IMR-90 (cell line): ENCODE measurements at regions not wholly inside any gene's neighbourhood (a gene's known extent, or its start where the extent isn't known, plus 50 kb on each side); places are given as distances from the start of the nearest gene placed in this dataset.

Experiments
- ATAC-seq: fragments of 200-7000 bp; cut with Tn5 transposase; 2 replicates; pipeline ENCODE4 v1.9.1; 2020; ENCODE audit warnings: low read depth, mild to moderate bottlenecking, moderate library complexity
- BruUV-seq: library from RNA; stranded (reverse); fragments of 400-500 nt; replicated peaks from 2 replicates; lab custom pipeline; 2021; lab: Mats Ljungman, UMichigan
- CTCF ChIA-PET: fragments of 300-600 bp; formaldehyde crosslinking; extraction: SDS; loops from one replicate; lab custom pipeline; 2021; ENCODE audit warnings: antibody characterized with exemption; lab: Yijun Ruan, JAX
- POLR2A ChIA-PET: fragments of 300-600 bp; sonication (Branson Sonifier 250); formaldehyde crosslinking; loops from one replicate; lab custom pipeline; 2022; ENCODE audit warnings: antibody characterized with exemption; ENCODE audit not compliant: unreplicated experiment; lab: Charles Lee
- DNase-seq: peaks from one replicate; pipeline ENCODE4 v3.0.0; 2013
- H2AFZ ChIP-seq: replicated peaks from 2 replicates; pipeline ENCODE3; 2013; ENCODE audit warnings: low read length, mild to moderate bottlenecking; ENCODE audit not compliant: poor library complexity
- H2AK5ac ChIP-seq: 2 replicates; pipeline ENCODE4 v1.6.1; 2013; ENCODE audit warnings: low read depth, low read length, inconsistent platforms
- H2AK9ac ChIP-seq: replicated peaks from 2 replicates; pipeline ENCODE3; 2013; ENCODE audit warnings: mild to moderate bottlenecking, low read depth, low read length, moderate library complexity; ENCODE audit not compliant: poor library complexity
- H2BK120ac ChIP-seq: 2 replicates; pipeline ENCODE4 v1.6.1; 2013; ENCODE audit warnings: low read depth, low read length, inconsistent platforms
- H2BK15ac ChIP-seq: 3 replicates; pipeline ENCODE4 v1.6.1; 2013; ENCODE audit warnings: low read depth, low read length, inconsistent platforms
- H2BK20ac ChIP-seq: 2 replicates; pipeline ENCODE4 v1.6.1; 2013; ENCODE audit warnings: low read depth, mild to moderate bottlenecking, inconsistent platforms, low read length, moderate library complexity
- H2BK5ac ChIP-seq: 2 replicates; pipeline ENCODE4 v1.6.1; 2013; ENCODE audit warnings: mild to moderate bottlenecking, low read depth, low read length, inconsistent platforms; ENCODE audit not compliant: poor library complexity, severe bottlenecking
- H3K14ac ChIP-seq: replicated peaks from 2 replicates; pipeline ENCODE4 v1.6.1; 2013; ENCODE audit warnings: low read depth, low read length, inconsistent platforms
- H3K18ac ChIP-seq: 2 replicates; pipeline ENCODE4 v1.6.1; 2013; ENCODE audit warnings: low read depth, low read length, control low read depth
- H3K23ac ChIP-seq: 2 replicates; pipeline ENCODE4 v1.6.1; 2013; ENCODE audit warnings: low read depth, low read length, inconsistent platforms
- H3K27ac ChIP-seq: 2 replicates; pipeline ENCODE4 v1.5.1; 2013; ENCODE audit warnings: mild to moderate bottlenecking, control low read depth, low read length; ENCODE audit not compliant: insufficient read depth
- H3K27me3 ChIP-seq: 2 replicates; pipeline ENCODE4 v1.6.1; 2013; ENCODE audit warnings: low read length; ENCODE audit not compliant: control insufficient read depth, insufficient read depth
- H3K36me3 ChIP-seq: 2 replicates; pipeline ENCODE4 v1.6.1; 2013; ENCODE audit warnings: low read length, mixed read lengths; ENCODE audit not compliant: control insufficient read depth, insufficient read depth
- H3K4ac ChIP-seq: 2 replicates; pipeline ENCODE4 v1.6.1; 2013; ENCODE audit warnings: low read depth, low read length, inconsistent platforms
- H3K4me1 ChIP-seq: 2 replicates; pipeline ENCODE4 v1.6.1; 2013; ENCODE audit warnings: low read length, mixed read lengths; ENCODE audit not compliant: control insufficient read depth, insufficient read depth
- H3K4me2 ChIP-seq: 2 replicates; pipeline ENCODE4 v1.6.1; 2013; ENCODE audit warnings: low read depth, mild to moderate bottlenecking, control low read depth, low read length, moderate library complexity
- H3K4me3 ChIP-seq: 2 replicates; pipeline ENCODE4 v1.5.1; 2013; ENCODE audit warnings: low read depth, mild to moderate bottlenecking, control low read depth, low read length, moderate library complexity; ENCODE audit not compliant: insufficient read depth
- H3K56ac ChIP-seq: 2 replicates; pipeline ENCODE4 v1.6.1; 2013; ENCODE audit warnings: low read length, inconsistent platforms; ENCODE audit not compliant: insufficient read depth; ENCODE audit errors: extremely low read depth
- H3K79me1 ChIP-seq, 2 experiments: 2 replicates each; pipeline ENCODE4 v1.6.1; 2013; ENCODE audit warnings: low read length in 2 of 2, inconsistent platforms in 1 of 2, low read depth in 1 of 2
- H3K9ac ChIP-seq: 2 replicates; pipeline ENCODE4 v1.6.1; 2013; ENCODE audit warnings: low read depth, low read length, control low read depth
- H3K9me1 ChIP-seq: 2 replicates; pipeline ENCODE4 v1.6.1; 2013; ENCODE audit warnings: low read length, inconsistent platforms; ENCODE audit not compliant: insufficient read depth
- H3K9me3 ChIP-seq: 2 replicates; pipeline ENCODE4 v1.6.1; 2013; ENCODE audit warnings: low read length; ENCODE audit not compliant: control insufficient read depth, insufficient read depth
- H4K20me1 ChIP-seq: 2 replicates; pipeline ENCODE4 v1.6.1; 2013; ENCODE audit warnings: low read length, inconsistent platforms; ENCODE audit not compliant: insufficient read depth
- H4K5ac ChIP-seq: 2 replicates; pipeline ENCODE4 v1.6.1; 2013; ENCODE audit warnings: mild to moderate bottlenecking, low read depth, low read length, control low read depth
- H4K8ac ChIP-seq, 2 experiments: 2 replicates each; pipeline ENCODE4 v1.6.1; 2013; ENCODE audit warnings: low read depth in 2 of 2, low read length in 2 of 2, control low read depth in 1 of 2, inconsistent platforms in 1 of 2
- H4K91ac ChIP-seq: 2 replicates; pipeline ENCODE4 v1.6.1; 2013; ENCODE audit warnings: low read depth, low read length, inconsistent platforms; ENCODE audit not compliant: insufficient read depth
- BHLHE40 ChIP-seq: fragments of 150-350 bp; IDR thresholded peaks from 2 replicates; pipeline ENCODE4 v1.6.1; 2016; ENCODE audit warnings: mild to moderate bottlenecking, low read depth, low read length
- CEBPB ChIP-seq: IDR thresholded peaks from 2 replicates; pipeline ENCODE4 v1.6.1; 2012; ENCODE audit warnings: low read depth, low read length, improper control_type of control experiment
- CHD1 ChIP-seq: IDR thresholded peaks from 2 replicates; pipeline ENCODE4 v1.6.1; 2012; ENCODE audit warnings: low read depth, low read length, improper control_type of control experiment
- ELK1 ChIP-seq: fragments of 150-350 bp; IDR thresholded peaks from 2 replicates; pipeline ENCODE4 v1.6.1; 2016; ENCODE audit warnings: low read depth, mild to moderate bottlenecking, low read length, moderate library complexity, borderline replicate concordance
- MAFK ChIP-seq: IDR thresholded peaks from 2 replicates; pipeline ENCODE4 v1.6.1; 2012; ENCODE audit warnings: low read depth, low read length, improper control_type of control experiment
- MAZ ChIP-seq: IDR thresholded peaks from 2 replicates; pipeline ENCODE4 v1.6.1; 2012; ENCODE audit warnings: low read depth, mild to moderate bottlenecking, low read length, improper control_type of control experiment, moderate library complexity, borderline replicate concordance
- NFE2L2 ChIP-seq: fragments of 150-350 bp; IDR thresholded peaks from 2 replicates; pipeline ENCODE4 v1.6.1; 2016; ENCODE audit warnings: low read depth, mild to moderate bottlenecking, low read length
- RAD21 ChIP-seq: IDR thresholded peaks from 2 replicates; pipeline ENCODE4 v1.6.1; 2012; ENCODE audit warnings: low read length, improper control_type of control experiment
- RCOR1 ChIP-seq: IDR thresholded peaks from 2 replicates; pipeline ENCODE4 v1.6.1; 2012; ENCODE audit warnings: mild to moderate bottlenecking, low read length, improper control_type of control experiment; ENCODE audit not compliant: insufficient replicate concordance
- RFX5 ChIP-seq: IDR thresholded peaks from 2 replicates; pipeline ENCODE4 v1.8.0; 2012; ENCODE audit warnings: low read depth, mild to moderate bottlenecking, low read length, moderate library complexity
- USF2 ChIP-seq: fragments of 150-350 bp; IDR thresholded peaks from 2 replicates; pipeline ENCODE4 v1.6.1; 2017; ENCODE audit warnings: mild to moderate bottlenecking, antibody characterized with exemption, low read length, low read depth
- WGBS, 2 experiments: methylation state at CpG; one replicate each; pipeline versions ENCODE4 v1.1.5 to v1.1.7; 2013; ENCODE audit warnings: missing lambda C conversion rate in 2 of 2; ENCODE audit not compliant: insufficient read length in 1 of 2; ENCODE audit errors: extremely low coverage in 2 of 2; 5-methylcytosine and 5-hydroxymethylcytosine counted together
- dilution Hi-C: fragments of 300-500 bp; cut with HindIII; formaldehyde crosslinking; loops from one replicate; pipeline ENCODE4 v1.14.3; 2018; ENCODE audit warnings: low sequenced_read_pairs; ENCODE audit not compliant: unreplicated experiment
- in situ Hi-C: fragments of 300-500 bp; cut with MboI; formaldehyde crosslinking; loops from 3 replicates; pipeline ENCODE4 v1.14.3; 2019; ENCODE audit warnings: low sequenced_read_pairs, inconsistent platforms, mixed read lengths
- intact Hi-C: fragments of 100-400 bp; cut with micrococcal nuclease; formaldehyde crosslinking; loops from 2 replicates; pipeline ENCODE4 v1.10.0; 2022

- Histone ChIP-seq H3K14ac (no peak overlapping the region), H2BK20ac (no peak overlapping the region), H2BK15ac (no peak overlapping the region), H2AFZ (no peak overlapping the region), H4K5ac (no peak overlapping the region), H3K9me1 (no peaks in the 10 kb centered on the region), H2AK9ac (no peak overlapping the region), H4K91ac (no peak overlapping the region), H3K4me3 (no peak overlapping the region), H3K4me1 (no peaks in the 10 kb centered on the region), H3K79me1 (no peaks in the 10 kb centered on the region), H2AK5ac (no peak overlapping the region), H3K23ac (no peak overlapping the region), H3K4ac (no peak overlapping the region), H3K4me2 (no peak overlapping the region), H3K27me3 (no peaks in the 10 kb centered on the region), H2BK5ac (no peak overlapping the region), H4K8ac (no peak overlapping the region), H3K36me3 (no peaks in the 10 kb centered on the region), H3K18ac (no peak overlapping the region), H2BK120ac (no peak overlapping the region), H3K9me3 (peaks cover 2% of the 10 kb centered on the region; the same call in 1 of the 2 replicates), H4K20me1 (no peaks in the 10 kb centered on the region), H3K9ac (no peak overlapping the region), H3K27ac (no peak overlapping the region), H3K56ac (no peak overlapping the region)
- ChIA-PET CTCF (interaction anchor here (0.7 kb wide), 1 partner anchor 29 kb away, joined by 3 read pairs; no protein-coding TSS in a partner anchor), POLR2A (no interaction called here)
- in situ Hi-C loops (no loop called here), intact Hi-C loops (no loop called here), dilution Hi-C loops (no loop called here)
- no peak for DNase-seq
- TF ChIP-seq CHD1 (no peak), ELK1 (no peak), USF2 (no peak), CEBPB (no peak), RAD21 (no peak), RCOR1 (no peak), MAFK (no peak), BHLHE40 (no peak), RFX5 (no peak), NFE2L2 (no peak), MAZ (no peak)
- BruUV-seq = no TSS peak
- WGBS, 2 experiments = no CpG with 5 or more reads among the region's 1 CpG
- no peak for ATAC-seq
Observed at GRCh38 chr3:144521131-144521530, 549.5 kb downstream of the DIPK2A start.
